Lung (tissue), 11 donors: ENCODE measurements at regions not wholly inside any gene's neighbourhood (a gene's known extent, or its start where the extent isn't known, plus 50 kb on each side); places are given as distances from the start of the nearest gene placed in this dataset.

Experiments
- ATAC-seq: fragments of 200-7000 bp; cut with Tn5 transposase; one replicate; pipeline ENCODE4 v1.9.1; 2020; ENCODE audit warnings: moderate number of reproducible peaks; ENCODE audit not compliant: insufficient read depth, low FRiP score
- DNase-seq, 3 donors: peaks; one replicate each; pipeline ENCODE4 v3.0.0-alpha.2; 2013 to 2017
- H3K27ac ChIP-seq, 2 donors: one replicate each; pipeline ENCODE4 v1.5.1; 2013; ENCODE audit warnings: mild to moderate bottlenecking in 2 of 2, moderate library complexity in 2 of 2, control low read depth in 1 of 2, inconsistent platforms in 1 of 2, low read depth in 1 of 2, low read length in 1 of 2
- H3K27me3 ChIP-seq, 3 donors: one replicate each; pipeline ENCODE4 v1.5.1; 2013; ENCODE audit warnings: low read length in 2 of 3; ENCODE audit not compliant: control insufficient read depth in 3 of 3, insufficient read depth in 3 of 3
- H3K36me3 ChIP-seq, 4 donors: one replicate each; pipeline ENCODE4 v1.5.1; 2013; ENCODE audit warnings: low read length in 4 of 4, mild to moderate bottlenecking in 1 of 4, moderate library complexity in 1 of 4; ENCODE audit not compliant: control insufficient read depth in 4 of 4, insufficient read depth in 4 of 4
- H3K4me1 ChIP-seq, 5 donors: one replicate each; pipeline ENCODE4 v1.5.1; 2013; ENCODE audit warnings: low read length in 5 of 5, mild to moderate bottlenecking in 2 of 5, moderate library complexity in 1 of 5; ENCODE audit not compliant: control insufficient read depth in 5 of 5, insufficient read depth in 5 of 5
- H3K4me3 ChIP-seq: one replicate; pipeline ENCODE4 v1.5.1; 2013; ENCODE audit warnings: mild to moderate bottlenecking, control low read depth, moderate library complexity
- H3K9ac ChIP-seq, 2 donors: one replicate each; pipeline ENCODE4 v1.5.1; 2013; ENCODE audit warnings: low read length in 2 of 2, control low read depth in 1 of 2; ENCODE audit not compliant: insufficient read depth in 1 of 2
- H3K9me3 ChIP-seq, 4 donors: one replicate each; pipeline ENCODE4 v1.5.1; 2013; ENCODE audit warnings: low read length in 3 of 4, mild to moderate bottlenecking in 1 of 4, moderate library complexity in 1 of 4; ENCODE audit not compliant: control insufficient read depth in 4 of 4, insufficient read depth in 3 of 4
- CTCF ChIP-seq: IDR thresholded peaks from 2 replicates; pipeline ENCODE4 v1.5.1; 2012; ENCODE audit warnings: mild to moderate bottlenecking; ENCODE audit errors: control extremely low read depth, extremely low read depth
- WGBS, 2 donors: extraction: QIAGEN DNeasy Blood & Tissue Kit; methylation state at CpG; one replicate each; pipeline ENCODE4 v1.1.7; 2013; 5-methylcytosine and 5-hydroxymethylcytosine counted together
- donor health status: control.
- donor health status: control.
- donor health status: Bipolar disorder and iron deficiency.
- donor health status: healthy.
- donor health status: DM: yes; HTN: yes; CAD: no.

- Histone ChIP-seq H3K27me3 (peaks cover 0 to 3% (median 0%) of the 10 kb centered on the region in 3 donors), H3K4me1 (peaks cover 0 to 28% (median 10%) of the 10 kb centered on the region in 5 donors), H3K9ac (no peak overlapping the region), H3K36me3 (no peaks in the 10 kb centered on the region), H3K9me3 (peaks cover 0 to 2% (median 0%) of the 10 kb centered on the region in 4 donors), H3K27ac (no peak overlapping the region), H3K4me3 (no peak overlapping the region)
- ATAC-seq (no peak), DNase-seq (no peak)
- 88 to 90% methylated on average over 25 of the region's 25 CpGs for WGBS, 2 donors
- no peak for TF ChIP-seq CTCF
Observed at GRCh38 chr16:86963600-86964575, 353.3 kb downstream of the C16orf95 start.

- DNase-seq, result no peak
- H3K27me3 ChIP-seq, result peaks cover 0 to 1% (median 0%) of the 10 kb centered on the region in 3 donors
- H3K27ac ChIP-seq, result no peak overlapping the region
- ATAC-seq, result no peak
- H3K4me3 ChIP-seq, result no peak overlapping the region
- no peaks in the 10 kb centered on the region for H3K36me3 ChIP-seq
- H3K9me3 ChIP-seq, result peaks cover 0 to 2% (median 0%) of the 10 kb centered on the region in 4 donors
- TF ChIP-seq CTCF, result no peak
- WGBS, 2 donors, result 74 to 81% methylated on average over 14 of the region's 14 CpGs
- no peak overlapping the region for H3K9ac ChIP-seq
- H3K4me1 ChIP-seq, result peaks cover 0 to 20% (median 6%) of the 10 kb centered on the region in 5 donors
Observed at GRCh38 chr16:86964796-86965241, 352.4 kb downstream of the C16orf95 start.

- Histone ChIP-seq H3K27ac (no peak overlapping the region), H3K4me3 (no peak overlapping the region), H3K9me3 (peaks cover 0 to 5% (median 2%) of the 10 kb centered on the region in 4 donors), H3K9ac (no peak overlapping the region), H3K36me3 (no peaks in the 10 kb centered on the region), H3K4me1 (peaks cover 0 to 15% (median 3%) of the 10 kb centered on the region in 5 donors), H3K27me3 (no peaks in the 10 kb centered on the region)
- DNase-seq, result no peak
- no peak for ATAC-seq
- TF ChIP-seq CTCF, result no peak
- WGBS, 2 donors, result 93 to 94% methylated on average over 12 of the region's 12 CpGs
Observed at GRCh38 chr16:86965331-86965730, 351.9 kb downstream of the C16orf95 start.
